ENCODE measurements at regions not wholly inside any gene's neighbourhood (a gene's known extent, or its start where the extent isn't known, plus 50 kb on each side); places are given as distances from the start of the nearest gene placed in this dataset.
A peak's percentile ranks its signal among the peaks of the same experiment; 100 is the strongest.

DNA sequence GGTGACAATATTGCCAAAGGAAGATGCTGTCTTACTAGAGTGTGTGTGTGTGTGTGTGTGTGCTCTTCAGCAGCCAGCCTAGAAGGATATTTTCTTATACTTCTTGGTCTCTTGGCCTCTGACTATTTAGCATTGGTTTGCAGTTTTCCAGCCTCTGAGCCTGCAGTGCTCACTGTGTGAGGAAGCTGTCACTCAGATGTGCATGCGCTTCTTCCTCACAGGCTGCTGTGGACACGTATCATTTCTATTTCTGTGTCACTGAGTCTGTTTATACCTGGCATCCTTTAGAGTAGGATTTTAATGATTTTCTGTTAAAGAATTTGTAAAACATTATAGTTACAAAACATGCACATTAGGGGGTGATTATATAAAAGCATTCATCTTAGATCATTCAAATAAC is 83.3 kb downstream of the ALDH8A1 start:
- Histone ChIP-seq H3K4me1 (no peaks in the 10 kb centered on the region), H3K27me3 (no peaks in the 10 kb centered on the region), H3K9me3 (no peaks in the 10 kb centered on the region), H3K36me3 (no peaks in the 10 kb centered on the region), H3K27ac (no peak overlapping the region), H3K4me3 (no peak overlapping the region)
- DNase-seq, result no peak
- no peak for TF ChIP-seq POLR2A (IDR thresholded peaks at IDR 0.05)
- TF ChIP-seq CTCF (IDR thresholded peaks at IDR 0.05), result no peak

GRCh38 chr6:134864558-134864957 is 85.3 kb downstream of the ALDH8A1 start:
- H3K27ac ChIP-seq, result no peak overlapping the region
- no peaks in the 10 kb centered on the region for H3K27me3 ChIP-seq
- TF ChIP-seq POLR2A (IDR thresholded peaks at IDR 0.05) (no peak), CTCF (IDR thresholded peaks at IDR 0.05) (no peak)
- no peak for DNase-seq
- no peaks in the 10 kb centered on the region for H3K9me3 ChIP-seq
- H3K36me3 ChIP-seq, result no peaks in the 10 kb centered on the region
- no peaks in the 10 kb centered on the region for H3K4me1 ChIP-seq
- no peak overlapping the region for H3K4me3 ChIP-seq

- Histone ChIP-seq H3K4me3 (no peak overlapping the region), H3K27me3 (no peaks in the 10 kb centered on the region), H3K4me1 (no peaks in the 10 kb centered on the region), H3K36me3 (no peaks in the 10 kb centered on the region), H3K27ac (no peak overlapping the region), H3K9me3 (no peaks in the 10 kb centered on the region)
- no peak for DNase-seq
- no peak for TF ChIP-seq CTCF (IDR thresholded peaks at IDR 0.05)
- no peak for TF ChIP-seq POLR2A (IDR thresholded peaks at IDR 0.05)
These were observed 86.0 kb downstream of the ALDH8A1 start for GRCh38 chr6:134863763-134864510.

GRCh38 chr6:134854366-134854765 is 95.5 kb downstream of the ALDH8A1 start:
- Histone ChIP-seq H3K36me3 (no peaks in the 10 kb centered on the region), H3K9me3 (no peaks in the 10 kb centered on the region), H3K4me1 (no peaks in the 10 kb centered on the region), H3K27ac (peak overlapping the region in 2 of 4 donors; percentile 43 to 64), H3K27me3 (no peaks in the 10 kb centered on the region), H3K4me3 (no peak overlapping the region)
- DNase-seq, result no peak
- no peak for TF ChIP-seq POLR2A (IDR thresholded peaks at IDR 0.05)
- no peak for TF ChIP-seq CTCF (IDR thresholded peaks at IDR 0.05)

GRCh38 chr6:134853111-134854055 is 96.5 kb downstream of the ALDH8A1 start:
- TF ChIP-seq CTCF (IDR thresholded peaks at IDR 0.05), result peak in 1 of 6 experiments; percentile 10
- no peak for TF ChIP-seq POLR2A (IDR thresholded peaks at IDR 0.05)
- peak in 1 of 3 donors; percentile 77 for DNase-seq
- no peaks in the 10 kb centered on the region for H3K27me3 ChIP-seq
- H3K4me1 ChIP-seq, result no peaks in the 10 kb centered on the region
- H3K36me3 ChIP-seq, result no peaks in the 10 kb centered on the region
- H3K9me3 ChIP-seq, result no peaks in the 10 kb centered on the region
- no peak overlapping the region for H3K4me3 ChIP-seq
- H3K27ac ChIP-seq, result peak overlapping the region in 3 of 4 donors; percentile 45 to 83 (median 72)

Measured in Peyer's patch (tissue), 4 donors.